HG02571 (cell line): ENCODE measurements at regions not wholly inside any gene's neighbourhood (a gene's known extent, or its start where the extent isn't known, plus 50 kb on each side); places are given as distances from the start of the nearest gene placed in this dataset.
A peak's percentile ranks its signal among the peaks of the same experiment; 100 is the strongest.

Experiments
- ATAC-seq: cut with Tn5 transposase; IDR thresholded peaks from one replicate; pipeline ENCODE4 v1.9.1; 2021; ENCODE audit warnings: mild to moderate bottlenecking, moderate library complexity; ENCODE audit not compliant: unreplicated experiment

DNA sequence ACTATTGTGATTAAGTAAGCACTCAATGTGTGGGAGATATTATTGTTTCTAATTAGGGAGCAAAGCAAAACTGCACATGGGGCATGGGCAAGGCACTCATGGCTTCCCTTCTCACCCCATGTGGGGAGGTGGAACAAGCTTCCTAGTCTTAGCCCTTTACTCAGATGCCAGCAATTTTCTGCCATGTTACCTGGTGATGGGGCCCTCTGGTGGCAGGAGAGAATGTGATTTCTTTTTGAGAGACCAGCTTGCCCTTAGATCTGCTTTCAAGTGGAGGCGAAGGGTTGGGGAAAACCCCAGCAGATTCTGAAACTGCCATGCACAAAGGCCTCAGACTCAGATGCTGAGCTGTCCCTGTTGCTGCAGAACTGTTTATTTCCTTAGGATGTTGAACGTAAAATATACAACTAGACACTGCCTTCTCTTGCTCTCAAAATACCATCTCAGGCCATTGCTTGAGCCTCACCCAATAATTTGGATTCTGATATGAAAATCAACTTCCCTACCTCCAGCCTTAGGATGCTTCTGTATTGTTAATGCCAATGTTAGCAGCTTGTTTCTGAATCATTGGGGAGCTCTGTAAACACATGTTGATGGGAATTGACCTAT, 130.2 kb upstream of the TPRG1 start:
- ATAC-seq: peak; percentile 97

DNA sequence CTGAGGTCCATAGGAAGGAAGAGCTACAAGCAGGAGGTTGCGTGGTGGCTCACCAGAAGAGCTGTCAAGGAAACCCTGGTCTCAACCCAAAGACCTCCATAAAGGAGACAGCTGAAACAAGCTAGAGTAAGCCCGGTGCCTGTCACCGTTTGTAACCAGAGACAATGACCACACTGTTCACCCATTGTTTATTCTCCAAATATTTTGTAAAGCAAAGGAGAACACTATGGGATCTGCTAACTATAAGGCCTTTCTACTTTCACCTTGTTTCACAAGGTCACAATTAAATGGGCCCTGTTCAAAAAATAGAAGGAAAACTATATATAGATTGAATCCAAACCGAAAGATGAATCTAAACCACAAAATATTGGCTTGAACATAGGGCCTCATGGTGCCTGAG, 128.9 kb upstream of the TPRG1 start:
- ATAC-seq: no peak

DNA sequence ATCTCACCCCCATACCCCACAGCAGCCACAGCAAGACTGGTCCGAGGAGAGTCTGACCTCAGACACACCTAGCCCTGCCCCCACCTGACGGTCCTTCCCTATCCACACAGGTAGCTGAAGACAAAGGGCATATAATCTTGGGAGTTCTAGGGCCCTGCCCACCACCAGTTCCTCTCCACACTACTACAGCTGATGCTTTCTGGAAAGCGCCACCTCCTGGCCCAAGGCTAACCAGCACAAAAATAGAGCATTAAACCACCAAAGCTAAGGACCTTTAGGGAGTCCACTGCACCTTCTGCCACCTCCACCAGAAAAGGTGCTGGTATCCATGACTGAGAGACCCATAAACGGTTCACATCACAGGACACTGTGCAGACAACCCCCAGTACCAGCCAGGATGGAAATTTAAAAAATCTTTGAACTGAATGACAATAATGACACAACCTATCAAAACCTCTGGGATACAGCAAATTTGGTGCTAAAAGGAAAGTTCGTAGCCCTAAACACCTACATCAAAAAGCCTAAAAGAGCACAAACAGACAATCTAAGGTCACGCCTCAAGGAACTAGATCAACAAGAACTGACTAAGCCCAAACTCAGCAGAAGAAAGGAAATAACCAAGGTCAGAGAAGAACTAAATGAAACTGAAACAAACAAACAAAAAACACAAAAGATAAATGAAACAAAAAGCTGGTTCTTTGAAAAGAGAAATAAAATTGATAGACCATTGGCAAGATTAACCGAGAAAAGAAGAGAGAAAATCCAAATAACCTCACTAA, 122.1 kb upstream of the TPRG1 start:
- ATAC-seq: no peak

DNA sequence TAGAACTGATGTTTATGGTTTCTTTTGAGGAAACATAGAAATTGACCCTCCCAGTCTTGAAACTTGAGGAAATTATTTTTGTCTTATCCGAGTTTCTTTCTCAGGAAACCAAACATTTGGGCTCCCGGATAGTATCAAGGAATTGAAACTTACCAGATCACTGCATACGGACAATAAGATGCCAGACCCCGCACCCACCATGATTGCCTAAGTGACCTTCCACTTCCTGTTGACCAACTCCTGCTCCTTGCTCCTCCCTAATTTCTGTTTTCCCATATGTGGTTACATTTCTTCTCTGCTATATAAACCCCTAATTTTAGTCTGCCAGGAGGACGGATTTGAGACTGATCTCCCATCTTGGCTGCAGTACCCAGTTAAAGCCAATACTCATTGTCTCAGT, 118.4 kb upstream of the TPRG1 start:
- ATAC-seq: no peak

DNA sequence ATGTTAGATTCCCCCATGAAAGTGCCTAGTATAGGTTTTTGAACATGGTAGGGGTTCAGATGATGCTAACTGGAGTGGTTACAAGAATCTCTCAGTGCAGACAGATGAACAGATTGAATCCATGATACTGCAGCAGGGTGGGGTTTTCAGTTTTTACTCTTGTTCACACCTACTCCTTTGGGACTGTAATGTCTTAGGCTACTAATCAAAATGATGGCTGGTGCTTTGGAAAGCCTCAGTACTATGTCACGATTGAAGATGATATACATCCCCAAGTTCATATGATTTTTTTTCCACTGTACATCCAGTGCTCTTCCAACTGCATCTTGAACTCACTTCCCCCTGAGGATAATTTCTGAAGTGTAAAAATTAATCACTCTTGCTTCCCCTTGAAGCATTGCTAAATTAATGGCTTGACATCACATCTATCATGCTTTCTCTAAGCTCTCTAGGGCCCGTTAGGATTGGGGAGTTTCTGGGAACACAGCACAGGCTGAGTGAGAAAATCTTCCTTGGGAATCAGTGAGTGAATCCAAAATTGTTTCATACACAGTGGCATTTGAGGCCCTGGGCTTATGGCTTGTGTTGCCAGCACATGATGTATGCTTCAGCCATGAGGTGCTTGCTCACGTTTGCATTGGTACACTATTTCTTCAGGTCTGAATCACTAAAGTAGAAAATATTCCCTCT, 115.0 kb upstream of the TPRG1 start:
- ATAC-seq: no peak

DNA sequence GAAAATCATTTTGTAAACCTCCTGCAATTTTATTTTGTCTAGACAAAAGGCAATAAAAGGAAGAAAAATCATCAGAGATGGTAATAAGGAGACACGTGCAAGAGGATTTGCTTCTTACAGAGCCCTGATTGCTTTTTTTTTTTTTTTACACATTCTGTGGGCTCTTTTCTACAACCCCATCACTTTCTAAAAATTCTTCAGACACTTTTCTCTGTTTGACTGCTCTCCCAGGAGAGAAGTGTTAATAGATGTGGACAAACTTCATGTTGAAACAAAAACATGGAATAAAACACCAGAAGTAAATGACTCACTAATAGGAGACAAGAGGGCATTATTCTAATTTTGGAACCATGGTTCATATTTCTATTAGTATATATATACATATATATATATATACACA, 114.4 kb upstream of the TPRG1 start:
- ATAC-seq: no peak

DNA sequence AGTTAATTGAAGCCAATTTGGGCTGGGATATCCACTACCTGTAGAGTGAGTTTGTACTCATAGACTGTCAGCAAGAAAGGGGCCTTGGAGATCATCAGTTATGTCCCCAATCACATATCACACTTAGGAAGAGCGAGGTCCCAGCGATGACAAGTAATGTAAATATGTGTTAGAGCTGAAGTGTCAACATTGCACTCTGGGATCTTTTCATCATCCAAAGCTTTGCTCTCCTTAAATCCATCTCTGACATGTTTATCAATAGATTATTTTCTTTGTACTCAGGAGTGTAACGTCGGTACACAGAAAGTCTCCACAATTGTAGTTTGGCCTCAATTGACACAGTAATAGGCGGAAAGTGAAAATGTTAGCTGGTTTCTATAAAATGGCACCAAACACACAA, 113.7 kb upstream of the TPRG1 start:
- no peak for ATAC-seq

DNA sequence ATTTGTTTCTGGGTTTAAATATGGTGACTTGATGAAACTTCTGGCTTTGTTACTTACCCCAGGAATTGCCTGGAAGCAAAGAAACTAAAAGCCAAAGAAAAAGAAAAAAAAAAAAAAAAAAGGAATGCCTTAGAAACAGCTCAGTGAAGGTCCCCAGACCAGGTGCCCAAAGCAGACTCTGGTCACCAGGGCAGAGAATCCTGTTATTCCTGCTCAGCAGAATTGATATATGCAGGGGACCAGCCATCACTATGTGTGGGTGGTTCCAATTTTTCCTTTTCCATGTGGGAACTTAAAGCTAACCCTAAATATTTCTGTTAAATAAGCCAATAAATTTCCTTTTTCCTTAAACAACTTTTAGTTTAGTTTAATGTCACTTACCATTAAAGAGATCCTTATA, 100.8 kb upstream of the TPRG1 start:
- ATAC-seq: no peak

DNA sequence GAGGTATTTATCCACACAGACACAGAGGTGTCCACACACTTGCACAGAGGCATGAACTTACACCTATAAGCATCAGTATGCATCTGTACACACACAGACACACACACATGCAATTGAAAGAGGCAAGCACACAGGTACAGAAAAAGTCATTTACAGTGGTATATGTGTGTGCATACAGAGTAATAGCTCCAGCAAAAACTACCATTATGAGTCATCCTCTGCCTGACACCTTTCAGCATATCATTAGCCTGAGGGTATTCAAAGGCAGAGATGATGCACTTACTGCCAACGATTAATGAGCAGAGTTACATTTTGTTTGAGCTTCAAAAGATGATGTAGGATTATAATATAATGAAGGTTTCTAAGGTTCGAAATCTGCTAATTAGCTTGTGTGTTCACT, 100.3 kb upstream of the TPRG1 start:
- no peak for ATAC-seq

DNA sequence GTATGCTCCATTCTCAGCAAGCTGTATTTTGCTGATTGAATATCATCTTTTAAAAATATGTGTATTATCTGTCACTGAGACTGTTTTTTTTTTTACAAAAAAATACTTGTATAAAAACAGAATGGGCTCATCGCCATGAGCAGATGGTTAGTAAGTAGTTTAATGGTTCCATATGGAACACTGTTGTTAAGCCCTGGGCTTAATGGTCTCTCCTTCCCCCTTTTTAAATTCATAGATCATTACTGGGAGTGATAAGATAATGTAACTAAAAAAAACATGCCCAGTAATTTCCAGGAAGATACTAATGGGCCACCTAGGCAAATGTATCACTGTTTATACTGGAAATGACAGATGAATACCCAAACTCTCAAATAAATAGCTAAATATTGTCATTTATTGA, 95.3 kb upstream of the TPRG1 start:
- no peak for ATAC-seq

DNA sequence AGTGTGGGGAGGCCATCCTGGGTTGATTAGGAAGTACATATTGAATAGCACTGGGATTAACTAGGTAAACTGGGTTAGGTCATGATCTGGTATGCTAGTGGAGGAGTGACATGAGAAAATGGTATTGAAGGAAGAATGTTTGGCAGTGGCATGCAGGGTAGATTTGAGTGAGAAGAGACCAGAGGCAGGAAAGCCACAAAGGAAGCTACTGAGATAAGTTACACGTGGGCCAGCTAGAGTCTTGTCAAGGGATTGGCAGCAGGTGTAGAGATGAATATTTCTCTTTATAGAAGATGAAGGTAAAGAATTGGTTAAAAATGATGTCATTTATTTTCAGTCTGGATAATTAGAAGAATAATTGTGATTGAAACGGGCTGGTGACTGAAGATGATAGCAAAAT, 91.0 kb upstream of the TPRG1 start:
- no peak for ATAC-seq

DNA sequence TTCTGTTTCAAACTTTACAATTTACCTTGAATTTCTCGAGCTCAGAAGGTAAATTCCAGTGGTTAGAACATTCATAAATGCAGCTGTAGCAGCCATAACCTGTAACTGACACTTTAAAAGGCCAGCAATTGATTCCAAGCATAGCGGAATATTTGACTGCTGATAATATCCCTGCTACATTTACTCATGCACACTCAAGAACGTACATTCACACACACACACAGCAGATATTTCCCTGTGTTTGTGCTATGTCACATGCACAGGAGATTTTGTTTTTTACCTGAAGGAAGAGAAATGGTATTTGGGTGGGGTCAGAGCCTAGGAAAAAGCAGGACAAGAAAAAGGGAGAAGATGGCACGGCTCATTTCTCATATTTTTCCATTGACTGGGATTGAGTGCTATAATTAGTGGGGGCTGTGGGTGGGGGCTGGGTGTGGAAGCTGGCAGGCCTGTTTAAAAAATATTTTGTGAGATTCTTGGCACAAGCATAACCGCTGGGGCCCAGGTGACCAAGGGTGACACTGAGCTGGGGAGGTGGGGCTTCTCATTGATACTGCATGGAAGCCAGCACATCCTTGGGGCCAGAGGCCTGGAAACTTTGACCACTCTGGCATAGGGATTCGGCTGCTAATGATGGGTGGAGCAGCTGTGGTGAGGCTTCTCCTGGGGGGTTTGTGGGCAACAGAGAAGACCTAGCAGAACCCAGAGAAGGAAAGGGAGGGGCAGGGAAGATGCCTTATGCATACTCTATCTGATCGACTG, 88.9 kb upstream of the TPRG1 start:
- no peak for ATAC-seq

DNA sequence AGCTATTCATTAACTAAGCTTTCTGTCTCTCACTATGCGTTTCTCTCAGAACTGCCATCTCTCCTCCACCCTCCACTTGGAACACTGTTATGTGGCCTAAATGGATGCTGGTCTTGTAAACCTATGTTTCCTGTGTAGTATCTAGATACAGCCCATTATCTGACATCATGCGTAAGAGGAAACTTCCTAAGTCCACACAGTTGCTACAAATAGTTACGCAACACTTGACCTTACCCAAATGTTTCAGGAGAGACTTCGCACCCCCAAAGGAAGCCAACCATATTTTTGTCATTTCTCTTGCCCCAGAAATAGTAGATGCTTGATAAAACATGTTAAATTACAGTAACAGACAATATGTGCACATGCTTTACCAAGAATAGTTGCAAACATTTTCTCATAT, 87.2 kb upstream of the TPRG1 start:
- no peak for ATAC-seq

DNA sequence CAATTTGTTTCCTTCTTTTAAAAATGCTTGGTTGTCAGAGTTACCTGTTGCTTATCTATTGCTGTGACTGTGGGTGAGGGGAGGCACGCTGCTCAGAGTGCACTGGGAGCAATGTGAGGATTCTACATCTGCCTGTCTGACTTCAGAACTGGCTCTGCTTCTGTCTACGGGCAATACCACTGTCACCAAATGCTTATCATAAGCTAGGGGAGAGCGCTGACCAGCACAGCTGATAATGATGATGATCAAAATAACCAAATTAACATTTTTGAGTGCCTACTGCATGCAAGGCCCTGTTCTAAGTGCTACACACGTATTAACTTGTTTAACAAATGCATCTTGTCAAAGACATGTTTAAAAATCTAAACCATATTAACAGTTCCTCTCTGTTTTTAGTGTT, 79.2 kb upstream of the TPRG1 start:
- ATAC-seq: no peak

DNA sequence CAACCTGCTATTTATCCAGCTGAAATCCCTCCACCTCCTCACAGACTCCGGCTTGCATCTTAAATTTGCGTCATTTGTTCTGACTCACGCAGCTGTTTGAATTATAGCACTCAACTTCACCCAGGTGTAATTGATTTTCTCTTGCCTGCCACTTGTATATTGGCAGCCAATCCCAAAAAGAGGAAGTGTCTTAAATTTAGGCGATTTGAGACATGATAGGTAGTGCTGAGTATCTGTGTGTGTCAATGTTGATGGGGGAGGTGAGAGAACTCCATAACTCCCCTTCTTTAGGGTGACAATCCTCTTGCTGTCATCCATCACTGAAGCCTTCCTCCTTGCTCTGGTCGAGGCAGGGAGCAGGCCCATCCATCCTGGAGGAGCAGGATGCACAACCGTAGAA, 77.2 kb upstream of the TPRG1 start:
- no peak for ATAC-seq

DNA sequence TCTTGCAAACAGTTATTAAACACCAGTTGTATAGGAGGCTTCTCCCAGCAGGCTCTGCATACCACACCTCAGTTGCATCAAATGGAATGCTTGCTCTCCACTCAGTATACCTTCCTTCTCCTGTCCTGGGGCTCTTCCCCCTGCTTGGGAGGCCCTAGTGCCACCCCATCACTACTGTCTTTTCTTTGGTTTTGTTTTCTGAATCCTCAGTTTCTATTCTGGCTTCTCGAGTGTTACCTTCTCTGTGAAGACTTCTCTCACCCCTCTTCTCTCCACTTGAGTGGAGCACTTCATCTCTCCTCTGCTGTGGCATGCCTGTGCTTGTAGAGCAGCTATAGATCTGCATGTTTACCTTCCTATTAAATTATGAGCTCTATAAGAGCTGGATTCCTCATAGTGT, 75.7 kb upstream of the TPRG1 start:
- ATAC-seq: no peak

DNA sequence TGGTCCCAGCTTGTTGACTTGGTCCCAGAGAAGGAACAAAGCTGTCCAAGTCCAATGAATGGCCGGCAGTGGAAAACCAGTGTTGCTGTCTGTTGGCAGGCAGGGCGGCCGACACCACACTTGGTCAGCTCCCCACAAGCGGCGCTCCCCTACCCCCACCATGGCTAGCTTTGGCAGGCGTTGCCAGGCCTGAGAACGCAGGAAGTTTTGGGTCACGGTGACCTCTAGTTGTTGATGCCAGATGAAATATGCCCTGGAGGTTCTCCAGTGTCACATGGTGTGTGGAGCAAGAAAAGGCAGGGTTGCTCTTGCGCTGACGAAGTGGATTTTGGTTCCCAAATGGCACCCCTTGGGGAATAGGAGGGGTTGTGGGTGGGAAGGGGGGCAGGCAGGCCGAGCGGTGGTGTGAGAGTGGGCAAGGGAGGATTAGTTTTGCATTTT, 72.7 kb upstream of the TPRG1 start:
- no peak for ATAC-seq

DNA sequence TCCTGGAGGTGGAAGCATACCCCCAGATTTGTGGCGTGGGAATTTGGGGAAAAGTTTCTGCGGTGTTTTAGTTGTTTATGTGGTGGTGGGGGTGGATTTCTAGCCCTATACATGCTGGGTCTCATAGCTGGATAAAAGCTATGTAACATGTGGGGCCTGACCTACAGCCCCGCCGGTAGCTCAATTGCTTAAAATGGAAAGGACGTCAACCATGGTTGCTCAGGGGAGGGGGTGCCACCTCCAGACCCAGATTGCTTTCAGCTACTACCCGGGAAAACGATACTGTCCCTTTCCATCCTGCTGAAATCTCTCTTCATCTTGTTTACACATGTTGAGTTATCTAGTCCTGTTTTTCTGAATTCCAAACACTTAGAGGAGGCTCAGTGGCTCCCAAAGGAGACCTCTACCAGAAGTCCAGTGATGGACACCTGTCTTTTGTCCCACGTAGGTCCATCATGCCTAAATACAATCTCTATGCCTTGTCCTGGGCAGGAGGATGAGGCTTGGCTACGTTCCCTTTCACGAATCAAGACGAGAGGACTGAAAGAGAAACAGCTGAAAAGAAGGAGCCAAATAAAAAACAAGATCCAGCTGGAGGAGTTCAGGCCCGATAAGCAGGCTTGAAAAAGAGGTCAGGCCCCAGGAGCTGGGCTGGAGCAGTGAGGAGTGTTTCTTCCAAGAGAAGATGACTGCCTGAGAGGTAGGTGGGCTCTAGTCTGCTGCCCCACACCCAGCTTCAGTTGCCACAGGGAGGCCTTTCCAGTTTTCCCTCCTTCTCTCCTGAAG, 72.1 kb upstream of the TPRG1 start:
- no peak for ATAC-seq

DNA sequence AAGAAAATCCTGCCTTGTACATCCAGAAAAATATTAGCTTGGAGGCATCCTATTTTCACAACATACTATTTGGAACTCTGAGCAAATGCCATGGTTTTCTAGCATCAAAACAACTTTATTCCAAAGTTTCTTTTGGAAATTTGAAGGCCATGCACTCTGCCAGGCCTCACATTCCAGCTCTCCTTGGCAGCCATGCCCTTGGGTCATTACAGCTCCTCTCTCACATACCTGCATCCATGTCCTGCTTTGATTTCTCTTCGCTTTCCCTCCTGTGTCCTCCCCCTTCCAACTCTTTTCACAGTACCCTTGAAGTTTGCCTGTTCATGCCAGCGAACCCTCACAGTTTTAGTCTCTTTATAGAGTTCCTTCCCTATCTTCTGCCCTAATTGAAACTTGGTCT, 70.9 kb upstream of the TPRG1 start:
- no peak for ATAC-seq

DNA sequence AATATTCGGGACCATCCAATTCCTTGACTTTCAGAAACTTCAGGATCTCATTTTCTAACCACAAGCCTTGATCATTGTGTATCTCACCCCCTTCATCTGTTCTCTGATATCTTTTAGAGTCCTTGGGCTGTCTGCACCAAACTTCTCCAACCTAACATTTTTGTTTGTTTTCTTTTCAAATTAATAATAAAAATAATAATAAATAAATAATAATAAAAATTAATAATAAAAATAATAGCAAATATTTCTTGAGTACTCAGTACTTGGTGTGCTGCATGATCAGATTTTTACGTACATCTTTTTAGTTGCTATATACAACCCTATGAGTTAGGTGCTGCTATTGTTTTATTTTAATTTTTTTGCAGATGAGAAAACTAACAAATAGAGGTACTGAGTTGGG, 70.2 kb upstream of the TPRG1 start:
- no peak for ATAC-seq

DNA sequence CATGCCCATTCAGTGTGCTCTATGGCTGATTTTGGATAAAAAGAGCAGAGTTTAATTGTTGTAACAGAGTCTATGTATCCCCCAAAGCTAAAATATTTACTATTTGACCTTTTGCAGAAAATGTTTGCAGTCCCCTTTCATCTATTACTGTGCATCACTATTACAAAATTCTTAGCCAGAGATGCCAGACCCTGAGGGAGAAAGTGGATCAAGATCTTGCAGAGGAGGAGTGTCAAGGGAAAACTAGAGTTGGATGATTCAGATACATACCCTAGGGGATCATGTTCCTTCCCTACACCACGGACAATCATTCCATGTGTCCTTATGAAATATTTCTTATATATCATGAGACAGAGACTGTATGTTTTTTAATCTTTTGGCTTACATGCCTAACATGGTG, 68.6 kb upstream of the TPRG1 start:
- no peak for ATAC-seq
